Peyer's patch (tissue), 4 donors: ENCODE measurements at regions not wholly inside any gene's neighbourhood (a gene's known extent, or its start where the extent isn't known, plus 50 kb on each side); places are given as distances from the start of the nearest gene placed in this dataset.

Experiments
- DNase-seq, 3 donors: peaks; one replicate each; pipeline ENCODE4 v3.0.0-alpha.2; 2017 to 2019
- H3K27ac ChIP-seq, 4 donors: fragments of 200-600 bp; sonication (generic); one replicate each; pipeline ENCODE4 v1.5.1; 2016 to 2019
- H3K27me3 ChIP-seq, 2 donors: fragments of 200-600 bp; sonication (generic); one replicate each; pipeline ENCODE4 v1.5.1; 2019
- H3K36me3 ChIP-seq, 3 donors: fragments of 200-600 bp; sonication (generic); one replicate each; pipeline ENCODE4 v1.5.1; 2016 to 2019
- H3K4me1 ChIP-seq, 4 donors: fragments of 200-600 bp; sonication (generic); one replicate each; pipeline ENCODE4 v1.5.1; 2016 to 2019
- H3K4me3 ChIP-seq, 4 donors: fragments of 200-600 bp; sonication (generic); 1 replicate in 3 of 4; 2 replicates in 1 of 4; pipeline ENCODE4 v1.5.1; 2016 to 2019; ENCODE audit warnings: mild to moderate bottlenecking in 1 of 4
- H3K9me3 ChIP-seq, 4 donors: fragments of 200-600 bp; sonication (generic); one replicate each; pipeline ENCODE4 v1.5.1; 2016 to 2019; ENCODE audit warnings: mild to moderate bottlenecking in 1 of 4
- POLR2A ChIP-seq, 2 donors: fragments of 450-650 bp; IDR thresholded peaks; one replicate each; pipeline ENCODE4 v1.5.1; 2017; ENCODE audit warnings: antibody characterized with exemption in 2 of 2, mild to moderate bottlenecking in 2 of 2, moderate library complexity in 2 of 2
- TF ChIP-seq, protein P1 (sequence below), 6 experiments: fragments of 450-650 bp in 4 of 6; fragments of 200-600 bp in 2 of 6; sonication (generic) in 1 of 6; IDR thresholded peaks; one replicate each; pipeline ENCODE4 v1.5.1; 2017 to 2019; ENCODE audit warnings: antibody characterized with exemption in 6 of 6, mild to moderate bottlenecking in 3 of 6, moderate library complexity in 1 of 6

DNA sequence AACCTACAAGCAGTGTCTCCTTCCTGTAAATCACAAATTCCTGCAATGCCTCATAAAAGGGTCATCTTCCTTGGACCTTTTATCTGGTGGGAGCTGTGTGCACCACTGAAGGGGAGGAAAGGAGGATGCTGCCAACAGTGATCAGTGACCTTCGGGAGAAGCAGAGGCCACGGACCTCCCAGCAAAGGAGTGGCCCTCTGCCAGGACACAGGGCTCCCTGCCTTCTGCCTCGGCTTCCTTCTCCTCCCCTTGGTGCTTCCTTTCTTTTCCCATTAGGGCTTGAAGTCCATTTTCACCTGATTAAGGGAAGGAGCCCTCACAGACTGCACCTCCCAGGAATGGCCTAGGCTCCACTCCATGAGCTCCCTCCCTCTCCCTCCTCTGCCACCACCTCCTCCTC, 85.3 kb upstream of the ITGA6 start:
- TF ChIP-seq POLR2A (IDR thresholded peaks at IDR 0.05): peak in 1 of 2 donors; percentile 9
- TF ChIP-seq, protein P1, sequence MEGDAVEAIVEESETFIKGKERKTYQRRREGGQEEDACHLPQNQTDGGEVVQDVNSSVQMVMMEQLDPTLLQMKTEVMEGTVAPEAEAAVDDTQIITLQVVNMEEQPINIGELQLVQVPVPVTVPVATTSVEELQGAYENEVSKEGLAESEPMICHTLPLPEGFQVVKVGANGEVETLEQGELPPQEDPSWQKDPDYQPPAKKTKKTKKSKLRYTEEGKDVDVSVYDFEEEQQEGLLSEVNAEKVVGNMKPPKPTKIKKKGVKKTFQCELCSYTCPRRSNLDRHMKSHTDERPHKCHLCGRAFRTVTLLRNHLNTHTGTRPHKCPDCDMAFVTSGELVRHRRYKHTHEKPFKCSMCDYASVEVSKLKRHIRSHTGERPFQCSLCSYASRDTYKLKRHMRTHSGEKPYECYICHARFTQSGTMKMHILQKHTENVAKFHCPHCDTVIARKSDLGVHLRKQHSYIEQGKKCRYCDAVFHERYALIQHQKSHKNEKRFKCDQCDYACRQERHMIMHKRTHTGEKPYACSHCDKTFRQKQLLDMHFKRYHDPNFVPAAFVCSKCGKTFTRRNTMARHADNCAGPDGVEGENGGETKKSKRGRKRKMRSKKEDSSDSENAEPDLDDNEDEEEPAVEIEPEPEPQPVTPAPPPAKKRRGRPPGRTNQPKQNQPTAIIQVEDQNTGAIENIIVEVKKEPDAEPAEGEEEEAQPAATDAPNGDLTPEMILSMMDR (IDR thresholded peaks at IDR 0.05): no peak
- Histone ChIP-seq H3K36me3 (no peaks in the 10 kb centered on the region), H3K4me3 (no peak overlapping the region), H3K27ac (peak overlapping the region in 3 of 4 donors; percentile 24 to 84 (median 76)), H3K27me3 (no peaks in the 10 kb centered on the region), H3K9me3 (peaks cover 0 to 6% (median 4%) of the 10 kb centered on the region in 4 donors), H3K4me1 (peaks cover 0 to 20% (median 0%) of the 10 kb centered on the region in 4 donors)
- DNase-seq: peak in 2 of 3 donors; percentile 49 to 71

DNA sequence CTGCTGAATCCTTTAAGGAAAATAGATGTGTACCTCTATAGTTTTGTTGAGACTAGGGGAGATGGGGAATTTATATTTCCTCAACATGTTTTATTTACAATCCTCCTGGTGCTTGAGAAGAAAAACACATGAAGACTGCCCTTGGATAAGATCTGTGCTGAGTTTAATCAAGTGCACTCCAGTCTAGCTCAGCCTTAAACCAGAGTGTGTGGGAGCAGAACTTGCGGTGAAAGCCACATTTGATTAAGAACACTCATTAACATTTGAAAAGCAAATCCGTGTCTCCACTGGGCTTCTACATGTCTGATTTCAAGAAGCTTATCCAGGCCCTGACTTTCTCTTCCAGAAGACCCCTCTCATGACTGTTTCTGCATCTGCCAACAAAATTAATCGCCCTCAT, 84.8 kb upstream of the ITGA6 start:
- Histone ChIP-seq H3K27ac (peak overlapping the region in 3 of 4 donors; percentile 24 to 84 (median 76)), H3K36me3 (no peaks in the 10 kb centered on the region), H3K27me3 (no peaks in the 10 kb centered on the region), H3K9me3 (peaks cover 0 to 6% (median 4%) of the 10 kb centered on the region in 4 donors), H3K4me3 (no peak overlapping the region), H3K4me1 (peaks cover 0 to 16% (median 0%) of the 10 kb centered on the region in 4 donors)
- no peak for TF ChIP-seq POLR2A (IDR thresholded peaks at IDR 0.05)
- TF ChIP-seq, protein P1 (IDR thresholded peaks at IDR 0.05): no peak
- DNase-seq: no peak

DNA sequence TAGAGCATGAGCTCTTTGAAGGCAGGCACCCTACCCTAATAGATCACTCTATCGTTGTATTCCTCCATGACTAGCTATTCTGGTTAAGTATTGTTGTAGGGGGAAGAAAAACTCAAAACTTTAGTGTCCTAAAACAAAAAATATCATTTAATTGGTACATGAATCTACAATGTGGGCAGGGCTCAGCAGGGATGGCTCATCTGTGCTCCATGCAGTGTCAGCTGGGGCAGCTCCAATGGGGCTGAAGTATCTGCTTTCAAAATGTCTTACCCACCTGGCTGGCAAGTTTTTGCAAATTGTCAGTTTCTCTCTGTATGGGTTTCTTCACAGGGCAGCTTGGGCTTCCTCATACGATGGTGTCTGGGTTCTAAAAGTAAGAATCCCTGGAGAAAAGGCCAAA, 83.2 kb upstream of the ITGA6 start:
- Histone ChIP-seq H3K27ac (no peak overlapping the region), H3K4me1 (peaks cover 0 to 15% (median 0%) of the 10 kb centered on the region in 4 donors)

DNA sequence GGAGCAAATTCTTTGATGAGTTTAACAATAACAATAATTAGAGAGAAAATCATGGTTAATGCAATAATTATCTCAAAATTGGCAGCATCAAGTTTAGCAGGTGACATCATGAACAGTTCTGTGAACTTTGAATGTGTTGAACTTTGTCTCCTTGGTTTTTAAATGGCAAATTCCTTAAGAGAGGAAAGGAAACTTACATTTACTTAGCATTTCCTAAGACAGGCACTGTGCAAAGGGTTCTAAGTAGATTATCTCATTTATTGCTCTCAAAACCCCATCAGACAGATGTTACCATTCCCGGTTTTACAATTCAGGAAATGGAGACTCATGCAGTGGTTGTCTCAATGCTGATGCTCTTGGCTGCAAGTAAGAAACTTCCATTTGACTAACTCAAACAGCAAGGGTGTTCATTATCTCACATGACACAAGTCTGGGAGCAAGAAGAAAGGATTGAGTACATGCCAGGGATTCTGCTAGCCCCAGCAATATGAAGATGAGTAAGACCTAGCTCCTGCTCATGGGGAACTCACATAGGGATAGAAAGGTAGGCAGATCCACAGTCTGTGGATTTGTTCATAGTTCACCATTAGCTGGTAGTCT, 81.3 kb upstream of the ITGA6 start:
- H3K27ac ChIP-seq: no peak overlapping the region
- H3K4me1 ChIP-seq: no peaks in the 10 kb centered on the region
- TF ChIP-seq, protein P1 (IDR thresholded peaks at IDR 0.05): no peak
- TF ChIP-seq POLR2A (IDR thresholded peaks at IDR 0.05): no peak
- DNase-seq: no peak
- H3K36me3 ChIP-seq: no peaks in the 10 kb centered on the region
- no peaks in the 10 kb centered on the region for H3K27me3 ChIP-seq
- H3K4me3 ChIP-seq: no peak overlapping the region
- peaks cover 0 to 6% (median 4%) of the 10 kb centered on the region in 4 donors for H3K9me3 ChIP-seq

More for the DNA sequence above, 83.2 kb upstream of the ITGA6 start:
- no peak overlapping the region for H3K4me3 ChIP-seq
- H3K27me3 ChIP-seq: no peaks in the 10 kb centered on the region
- H3K36me3 ChIP-seq: no peaks in the 10 kb centered on the region
- H3K9me3 ChIP-seq: peaks cover 0 to 6% (median 4%) of the 10 kb centered on the region in 4 donors
- no peak for DNase-seq
- no peak for TF ChIP-seq POLR2A (IDR thresholded peaks at IDR 0.05)
- TF ChIP-seq, protein P1 (IDR thresholded peaks at IDR 0.05): no peak

DNA sequence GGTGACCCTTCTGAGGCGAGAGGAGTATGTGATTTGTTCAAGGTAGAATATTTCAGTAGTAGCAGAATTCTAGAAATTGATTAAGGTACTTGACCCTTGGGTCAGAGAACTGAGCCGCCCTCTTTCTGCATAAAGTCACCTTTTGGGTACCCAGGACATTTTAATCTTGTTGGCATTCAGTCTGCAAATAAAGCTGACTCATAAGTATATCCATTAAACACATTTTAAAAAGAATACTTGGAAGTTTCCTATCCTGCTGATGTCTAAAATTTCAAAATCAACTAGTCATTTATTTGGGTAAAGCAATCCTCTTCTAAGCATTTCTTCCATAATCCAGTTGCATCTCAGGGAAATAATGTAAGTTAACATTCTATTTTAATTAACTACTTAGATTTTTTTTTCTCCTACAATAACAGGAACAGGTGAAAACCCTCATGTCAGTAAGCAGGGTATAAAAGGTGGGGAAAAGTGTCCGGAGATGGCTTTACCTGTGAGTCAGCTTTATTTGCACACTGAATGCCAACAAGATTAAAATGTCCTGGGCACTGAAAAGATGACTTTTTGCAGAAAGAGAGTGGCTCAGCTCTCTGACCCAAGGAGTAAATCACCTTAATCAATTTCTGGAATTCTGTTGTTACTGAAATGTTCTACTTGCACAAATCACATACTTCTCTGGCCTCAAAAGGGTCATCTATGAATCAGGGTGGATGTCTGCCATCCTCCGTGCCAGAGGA, 78.7 kb upstream of the ITGA6 start:
- H3K4me1 ChIP-seq: no peaks in the 10 kb centered on the region
- TF ChIP-seq, protein P1 (IDR thresholded peaks at IDR 0.05): no peak
- no peak for TF ChIP-seq POLR2A (IDR thresholded peaks at IDR 0.05)
- H3K36me3 ChIP-seq: no peaks in the 10 kb centered on the region
- H3K9me3 ChIP-seq: peaks cover 0 to 6% (median 4%) of the 10 kb centered on the region in 4 donors
- no peak overlapping the region for H3K27ac ChIP-seq
- H3K27me3 ChIP-seq: no peaks in the 10 kb centered on the region
- H3K4me3 ChIP-seq: no peak overlapping the region
- DNase-seq: no peak
